ENCODE measurements at regions not wholly inside any gene's neighbourhood (a gene's known extent, or its start where the extent isn't known, plus 50 kb on each side); places are given as distances from the start of the nearest gene placed in this dataset.

DNA sequence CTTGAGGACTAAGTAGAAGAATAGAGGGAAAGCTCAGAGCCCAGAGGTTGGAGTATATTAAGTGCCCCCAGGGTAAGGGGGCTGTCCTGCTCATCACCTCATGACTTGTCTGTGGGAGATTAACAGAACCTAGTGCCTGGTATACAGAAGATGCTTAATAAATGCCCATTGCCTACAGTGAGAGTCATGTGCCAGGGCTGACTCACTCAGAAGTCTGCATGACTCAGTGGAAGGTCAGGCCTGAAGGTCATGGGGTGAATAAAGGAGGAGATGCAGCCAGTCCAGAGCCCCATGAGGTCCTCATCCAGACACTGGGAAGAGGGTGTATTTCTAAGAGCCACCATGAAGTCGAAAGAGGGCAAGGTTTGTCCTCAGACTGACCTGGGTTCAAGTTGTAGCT is 62.5 kb upstream of the TLE3 start:
- no peak overlapping the region for H3K4me3 Mint-ChIP-seq
- H3K23ac ChIP-seq (ENCODE audit: insufficient read length, low read depth, low read length), result no peak overlapping the region
- WGBS (ENCODE audit: extremely low coverage, insufficient read length, low lambda C conversion rate), result no CpG with 5 or more reads among the region's 1 CpG

More for the DNA sequence above, 62.5 kb upstream of the TLE3 start:
- Histone ChIP-seq H3K4me2 (ENCODE audit: insufficient read depth, insufficient read length, low read length) (no peak overlapping the region), H2AFZ (ENCODE audit: low read length) (no peak overlapping the region), H3K14ac (ENCODE audit: insufficient read depth, low read length) (no peak overlapping the region), H4K20me1 (ENCODE audit: control insufficient read depth, insufficient read depth, insufficient read length) (no peaks in the 10 kb centered on the region), H4K5ac (ENCODE audit: insufficient read length, low read depth, low read length) (no peak overlapping the region), H2BK120ac (ENCODE audit: low read depth, low read length, poor library complexity, severe bottlenecking) (no peak overlapping the region), H3K9ac (ENCODE audit: extremely low read depth, insufficient read length, low read length) (no peak overlapping the region), H3K23me2 (ENCODE audit: insufficient read length, low read depth, low read length, poor library complexity, severe bottlenecking) (no peaks in the 10 kb centered on the region), H2BK20ac (ENCODE audit: low read depth, low read length, poor library complexity, severe bottlenecking) (no peak overlapping the region), H4K91ac (ENCODE audit: insufficient read length, low read depth, low read length) (no peak overlapping the region), H3K27me3 (ENCODE audit: insufficient read depth, low read length) (no peaks in the 10 kb centered on the region), H3K79me2 (ENCODE audit: insufficient read depth, low read length) (no peaks in the 10 kb centered on the region), H2BK12ac (ENCODE audit: insufficient read length, low read depth, low read length) (no peak overlapping the region), H3K27ac (ENCODE audit: insufficient read length, low read depth, low read length) (no peak overlapping the region), H3K56ac (ENCODE audit: insufficient read length, low read depth, low read length) (no peak overlapping the region), H3T11ph (ENCODE audit: low read length) (no peak overlapping the region), H3K18ac (ENCODE audit: insufficient read length, low read depth, low read length) (no peak overlapping the region), H3K79me1 (ENCODE audit: insufficient read depth, low read depth, low read length, poor library complexity, severe bottlenecking) (no peaks in the 10 kb centered on the region), H3K4ac (ENCODE audit: low read depth, low read length) (no peak overlapping the region), H2BK15ac (ENCODE audit: low read depth, low read length) (no peak overlapping the region), H2BK5ac (ENCODE audit: insufficient read length, low read length) (no peak overlapping the region), H2AK5ac (ENCODE audit: insufficient read length, low read length) (no peak overlapping the region), H4K8ac (replicated peaks; ENCODE audit: insufficient read length, low read depth, low read length) (no peak overlapping the region), H3K4me1 (ENCODE audit: insufficient read depth, low read length) (no peaks in the 10 kb centered on the region), H3K9me3 (ENCODE audit: control insufficient read depth, low read depth, low read length) (no peaks in the 10 kb centered on the region)
- no peak for DNase-seq
- peaks cover 4% of the 10 kb centered on the region for H3K27me3 Mint-ChIP-seq (ENCODE audit: low read depth)
- peak overlapping the region in 1 of 3 experiments; percentile 27; a peak in 1 of 7 replicates for H3K27ac Mint-ChIP-seq
- H3K36me3 Mint-ChIP-seq (ENCODE audit: insufficient read depth in 1 of 3, low read depth in 3 of 3), result no peaks in the 10 kb centered on the region; a peak in 1 of 7 replicates
- no peaks in the 10 kb centered on the region for H3K9me3 Mint-ChIP-seq
- TF ChIP-seq, protein P1, sequence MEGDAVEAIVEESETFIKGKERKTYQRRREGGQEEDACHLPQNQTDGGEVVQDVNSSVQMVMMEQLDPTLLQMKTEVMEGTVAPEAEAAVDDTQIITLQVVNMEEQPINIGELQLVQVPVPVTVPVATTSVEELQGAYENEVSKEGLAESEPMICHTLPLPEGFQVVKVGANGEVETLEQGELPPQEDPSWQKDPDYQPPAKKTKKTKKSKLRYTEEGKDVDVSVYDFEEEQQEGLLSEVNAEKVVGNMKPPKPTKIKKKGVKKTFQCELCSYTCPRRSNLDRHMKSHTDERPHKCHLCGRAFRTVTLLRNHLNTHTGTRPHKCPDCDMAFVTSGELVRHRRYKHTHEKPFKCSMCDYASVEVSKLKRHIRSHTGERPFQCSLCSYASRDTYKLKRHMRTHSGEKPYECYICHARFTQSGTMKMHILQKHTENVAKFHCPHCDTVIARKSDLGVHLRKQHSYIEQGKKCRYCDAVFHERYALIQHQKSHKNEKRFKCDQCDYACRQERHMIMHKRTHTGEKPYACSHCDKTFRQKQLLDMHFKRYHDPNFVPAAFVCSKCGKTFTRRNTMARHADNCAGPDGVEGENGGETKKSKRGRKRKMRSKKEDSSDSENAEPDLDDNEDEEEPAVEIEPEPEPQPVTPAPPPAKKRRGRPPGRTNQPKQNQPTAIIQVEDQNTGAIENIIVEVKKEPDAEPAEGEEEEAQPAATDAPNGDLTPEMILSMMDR (conservative IDR thresholded peaks at IDR 0.05), result no peak
- peaks cover 3 to 12% of the 10 kb centered on the region in 2 experiments for H3K4me1 Mint-ChIP-seq
